ENCODE measurements at regions not wholly inside any gene's neighbourhood (a gene's known extent, or its start where the extent isn't known, plus 50 kb on each side); places are given as distances from the start of the nearest gene placed in this dataset.

- H3K9ac ChIP-seq (ENCODE audit: insufficient read depth in 1 of 2, low read depth in 2 of 2, low read length in 2 of 2): no peak overlapping the region
- 3% methylated on average over 9 of the region's 9 CpGs for WGBS (ENCODE audit: insufficient coverage, low coverage, missing lambda C conversion rate)
- TF ChIP-seq, protein P1, sequence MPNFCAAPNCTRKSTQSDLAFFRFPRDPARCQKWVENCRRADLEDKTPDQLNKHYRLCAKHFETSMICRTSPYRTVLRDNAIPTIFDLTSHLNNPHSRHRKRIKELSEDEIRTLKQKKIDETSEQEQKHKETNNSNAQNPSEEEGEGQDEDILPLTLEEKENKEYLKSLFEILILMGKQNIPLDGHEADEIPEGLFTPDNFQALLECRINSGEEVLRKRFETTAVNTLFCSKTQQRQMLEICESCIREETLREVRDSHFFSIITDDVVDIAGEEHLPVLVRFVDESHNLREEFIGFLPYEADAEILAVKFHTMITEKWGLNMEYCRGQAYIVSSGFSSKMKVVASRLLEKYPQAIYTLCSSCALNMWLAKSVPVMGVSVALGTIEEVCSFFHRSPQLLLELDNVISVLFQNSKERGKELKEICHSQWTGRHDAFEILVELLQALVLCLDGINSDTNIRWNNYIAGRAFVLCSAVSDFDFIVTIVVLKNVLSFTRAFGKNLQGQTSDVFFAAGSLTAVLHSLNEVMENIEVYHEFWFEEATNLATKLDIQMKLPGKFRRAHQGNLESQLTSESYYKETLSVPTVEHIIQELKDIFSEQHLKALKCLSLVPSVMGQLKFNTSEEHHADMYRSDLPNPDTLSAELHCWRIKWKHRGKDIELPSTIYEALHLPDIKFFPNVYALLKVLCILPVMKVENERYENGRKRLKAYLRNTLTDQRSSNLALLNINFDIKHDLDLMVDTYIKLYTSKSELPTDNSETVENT (CRISPR knock-in tag; IDR thresholded peaks at IDR 0.05): no peak
- TF ChIP-seq SIRT6 (IDR thresholded peaks at IDR 0.05; ENCODE audit: low read depth, low read length) (no peak), SRSF7 (optimal IDR thresholded peaks at IDR 0.05; ENCODE audit: low read depth, low read length) (no peak), SIN3A (IDR thresholded peaks at IDR 0.05; ENCODE audit: borderline replicate concordance in 2 of 2, control insufficient read depth in 1 of 2, low read depth in 2 of 2, low read length in 2 of 2) (no peak), NCOA6 (IDR thresholded peaks at IDR 0.05) (no peak), ZEB2 (IDR thresholded peaks at IDR 0.05) (no peak), ZNF282 (CRISPR knock-in tag; IDR thresholded peaks at IDR 0.05) (no peak), GTF2F1 (IDR thresholded peaks at IDR 0.05; ENCODE audit: low read depth, low read length) (no peak), ZBTB1 (CRISPR knock-in tag; IDR thresholded peaks at IDR 0.05; ENCODE audit: borderline replicate concordance, low read depth) (no peak), ZNF133 (CRISPR knock-in tag; IDR thresholded peaks at IDR 0.05) (no peak), ZBTB2 (IDR thresholded peaks at IDR 0.05) (no peak), BRF2 (IDR thresholded peaks at IDR 0.05; ENCODE audit: borderline replicate concordance, insufficient read depth, insufficient read length) (no peak), ZKSCAN1 (IDR thresholded peaks at IDR 0.05; ENCODE audit: low read depth, low read length) (no peak), MEIS2 (IDR thresholded peaks at IDR 0.05; ENCODE audit: partially characterized antibody) (no peak)
- TF ChIP-seq, protein P2, sequence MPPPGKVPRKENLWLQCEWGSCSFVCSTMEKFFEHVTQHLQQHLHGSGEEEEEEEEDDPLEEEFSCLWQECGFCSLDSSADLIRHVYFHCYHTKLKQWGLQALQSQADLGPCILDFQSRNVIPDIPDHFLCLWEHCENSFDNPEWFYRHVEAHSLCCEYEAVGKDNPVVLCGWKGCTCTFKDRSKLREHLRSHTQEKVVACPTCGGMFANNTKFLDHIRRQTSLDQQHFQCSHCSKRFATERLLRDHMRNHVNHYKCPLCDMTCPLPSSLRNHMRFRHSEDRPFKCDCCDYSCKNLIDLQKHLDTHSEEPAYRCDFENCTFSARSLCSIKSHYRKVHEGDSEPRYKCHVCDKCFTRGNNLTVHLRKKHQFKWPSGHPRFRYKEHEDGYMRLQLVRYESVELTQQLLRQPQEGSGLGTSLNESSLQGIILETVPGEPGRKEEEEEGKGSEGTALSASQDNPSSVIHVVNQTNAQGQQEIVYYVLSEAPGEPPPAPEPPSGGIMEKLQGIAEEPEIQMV (tag; conservative IDR thresholded peaks at IDR 0.05; ENCODE audit: low read depth): no peak
- no peaks in the 10 kb centered on the region for H3K9me1 ChIP-seq (ENCODE audit: control insufficient read depth, insufficient read depth, low read length)
- H3K9me3 ChIP-seq (replicated peaks; ENCODE audit: control insufficient read depth, insufficient read depth, low read depth, low read length): no peaks in the 10 kb centered on the region
- H3K4me2 ChIP-seq (ENCODE audit: insufficient read depth, low read length): no peak overlapping the region
- ATAC-seq (no peak), DNase-seq (ENCODE audit: extremely low read depth in 1 of 4, low spot score in 3 of 4) (no peak), FAIRE-seq (no peak)
- no peaks in the 10 kb centered on the region for H4K20me1 ChIP-seq (replicated peaks; ENCODE audit: control insufficient read depth, insufficient read depth, low read length)
- H3K4me1 ChIP-seq (replicated peaks in 1 of 2; ENCODE audit: control insufficient read depth in 2 of 2, insufficient read depth in 2 of 2, low read length in 2 of 2): no peaks in the 10 kb centered on the region
- no peaks in the 10 kb centered on the region for H3K36me3 ChIP-seq (ENCODE audit: control insufficient read depth, insufficient read depth, low read length)
- no TSS peak for BruUV-seq (replicated peaks)
- no peaks in the 10 kb centered on the region for H3K79me2 ChIP-seq (ENCODE audit: control insufficient read depth, insufficient read depth, low read length)
- POLR2A ChIA-PET: no interaction called here
- no peak overlapping the region for H3K27ac ChIP-seq (ENCODE audit: extremely low read depth, low read depth, low read length)
- no peaks in the 10 kb centered on the region for H3K27me3 ChIP-seq (ENCODE audit: control insufficient read depth in 2 of 2, insufficient read depth in 2 of 2, low read length in 2 of 2)
- CTCF ChIA-PET (ENCODE audit: low intra/inter-chr PET ratio): no interaction called here
- intact Hi-C loops (cut with micrococcal nuclease) (no loop called here), in situ Hi-C loops (cut with MboI) (no loop called here)
- H2AFZ ChIP-seq (ENCODE audit: low read depth, low read length): no peak overlapping the region
- no peak overlapping the region for H3K4me3 ChIP-seq
These were observed 313.1 kb upstream of the PUM3 start for GRCh38 chr9:3157011-3157410.

All from K562 (cell line).